OCI-LY1 (cell line): ENCODE measurements at regions not wholly inside any gene's neighbourhood (a gene's known extent, or its start where the extent isn't known, plus 50 kb on each side); places are given as distances from the start of the nearest gene placed in this dataset.

Source experiments
- H2AFZ ChIP-seq: fragments of 200-600 bp; sonication (generic), shearing (Covaris generic); 2 replicates; pipeline ENCODE4 v1.6.0; 2014; ENCODE audit warnings: antibody characterized with exemption, mild to moderate bottlenecking, low read length
- H3F3A ChIP-seq: fragments of 200-600 bp; sonication (generic), shearing (Covaris generic); 2 replicates; pipeline ENCODE4 v1.6.0; 2014; ENCODE audit warnings: mild to moderate bottlenecking, antibody characterized with exemption, low read length, moderate library complexity; ENCODE audit not compliant: insufficient read depth
- H3K27ac ChIP-seq: fragments of 200-600 bp; sonication (generic); 2 replicates; pipeline ENCODE4 v1.5.1; 2014; ENCODE audit warnings: low read length, mixed run types, mild to moderate bottlenecking, low read depth; ENCODE audit not compliant: poor library complexity, severe bottlenecking
- H3K27me3 ChIP-seq: fragments of 200-600 bp; sonication (generic); 2 replicates; pipeline ENCODE4 v1.6.0; 2014; ENCODE audit warnings: antibody characterized with exemption, mild to moderate bottlenecking, low read length, moderate library complexity; ENCODE audit not compliant: insufficient read depth
- H3K36me3 ChIP-seq: fragments of 200-600 bp; sonication (generic); 2 replicates; pipeline ENCODE4 v1.6.1; 2014; ENCODE audit warnings: mild to moderate bottlenecking, antibody characterized with exemption, low read length, moderate library complexity, mixed read lengths; ENCODE audit not compliant: insufficient read depth
- H3K4me1 ChIP-seq: fragments of 200-600 bp; sonication (generic); 2 replicates; pipeline ENCODE4 v1.5.1; 2014; ENCODE audit warnings: mild to moderate bottlenecking, low read length, moderate library complexity; ENCODE audit not compliant: insufficient read depth, severe bottlenecking
- H3K4me2 ChIP-seq: fragments of 200-600 bp; sonication (generic), shearing (Covaris generic); 2 replicates; pipeline ENCODE4 v1.6.1; 2014; ENCODE audit warnings: low read length
- H3K4me3 ChIP-seq: fragments of 200-600 bp; sonication (generic); 2 replicates; pipeline ENCODE4 v1.5.1; 2014; ENCODE audit warnings: low read length, low read depth, mild to moderate bottlenecking, mixed read lengths; ENCODE audit not compliant: poor library complexity, severe bottlenecking
- H3K79me2 ChIP-seq: fragments of 200-600 bp; shearing (Covaris generic); 2 replicates; pipeline ENCODE4 v1.6.1; 2016; ENCODE audit warnings: mixed run types, low read length, mixed read lengths; ENCODE audit not compliant: insufficient read depth
- H3K9ac ChIP-seq: fragments of 200-600 bp; sonication (generic), shearing (Covaris generic); 2 replicates; pipeline ENCODE4 v1.6.1; 2014; ENCODE audit warnings: mild to moderate bottlenecking, low read length, mixed read lengths
- H3K9me2 ChIP-seq: fragments of 200-600 bp; sonication (generic), shearing (Covaris generic); 2 replicates; pipeline ENCODE4 v1.6.1; 2014; ENCODE audit warnings: low read depth, mild to moderate bottlenecking, low read length, mixed read lengths
- H3K9me3 ChIP-seq: fragments of 200-600 bp; shearing (Covaris generic); 2 replicates; pipeline ENCODE4 v1.6.1; 2014; ENCODE audit warnings: low read length, mixed read lengths
- H4K20me1 ChIP-seq: fragments of 200-600 bp; sonication (generic), shearing (Covaris generic); 2 replicates; pipeline ENCODE4 v1.6.0; 2016; ENCODE audit warnings: mild to moderate bottlenecking, low read length; ENCODE audit not compliant: insufficient read depth
- EZH2 ChIP-seq: fragments of 200-600 bp; sonication (generic), shearing (Covaris generic); IDR thresholded peaks from 2 replicates; pipeline ENCODE4 v1.8.0; 2017; ENCODE audit warnings: borderline replicate concordance, mixed run types, mild to moderate bottlenecking, antibody characterized with exemption, low read length, moderate library complexity, mixed read lengths
- TF ChIP-seq, protein P1 (sequence below): fragments of 200-600 bp; sonication (generic), shearing (Covaris generic); IDR thresholded peaks from 2 replicates; pipeline ENCODE4 v1.5.1; 2017; ENCODE audit warnings: mild to moderate bottlenecking, antibody characterized with exemption, low read length, moderate library complexity, mixed read lengths

DNA sequence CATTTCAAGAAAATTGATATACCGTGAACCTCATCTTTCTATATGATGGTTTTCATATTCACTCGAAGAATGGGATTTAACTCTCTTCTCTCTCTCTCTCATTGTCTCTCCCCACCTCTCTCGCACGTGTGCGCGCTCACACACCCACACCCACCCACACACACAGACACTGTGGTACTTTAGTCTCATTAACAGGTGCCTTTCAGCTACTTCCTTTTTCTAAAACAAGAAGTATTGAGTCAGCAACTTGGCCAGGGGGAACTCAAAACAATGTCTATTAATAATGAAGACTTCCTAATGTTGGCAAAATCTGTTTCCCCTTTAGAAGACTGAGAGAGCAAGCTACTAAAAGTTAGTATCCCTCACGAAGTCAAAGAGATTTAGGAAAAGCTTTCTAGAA, 150.7 kb downstream of the TMCO5A start:
- Histone ChIP-seq H3K79me2 (no peaks in the 10 kb centered on the region), H2AFZ (no peak overlapping the region), H3K9ac (no peak overlapping the region), H3K27ac (no peak overlapping the region), H3F3A (no peaks in the 10 kb centered on the region), H3K4me3 (no peak overlapping the region), H3K9me3 (no peaks in the 10 kb centered on the region), H3K4me2 (peak overlapping the region; percentile 14; the same call in 1 of the 2 replicates), H3K36me3 (no peaks in the 10 kb centered on the region), H4K20me1 (no peaks in the 10 kb centered on the region), H3K4me1 (peaks cover 28% of the 10 kb centered on the region), H3K9me2 (no peaks in the 10 kb centered on the region), H3K27me3 (no peaks in the 10 kb centered on the region)
- TF ChIP-seq, protein P1, sequence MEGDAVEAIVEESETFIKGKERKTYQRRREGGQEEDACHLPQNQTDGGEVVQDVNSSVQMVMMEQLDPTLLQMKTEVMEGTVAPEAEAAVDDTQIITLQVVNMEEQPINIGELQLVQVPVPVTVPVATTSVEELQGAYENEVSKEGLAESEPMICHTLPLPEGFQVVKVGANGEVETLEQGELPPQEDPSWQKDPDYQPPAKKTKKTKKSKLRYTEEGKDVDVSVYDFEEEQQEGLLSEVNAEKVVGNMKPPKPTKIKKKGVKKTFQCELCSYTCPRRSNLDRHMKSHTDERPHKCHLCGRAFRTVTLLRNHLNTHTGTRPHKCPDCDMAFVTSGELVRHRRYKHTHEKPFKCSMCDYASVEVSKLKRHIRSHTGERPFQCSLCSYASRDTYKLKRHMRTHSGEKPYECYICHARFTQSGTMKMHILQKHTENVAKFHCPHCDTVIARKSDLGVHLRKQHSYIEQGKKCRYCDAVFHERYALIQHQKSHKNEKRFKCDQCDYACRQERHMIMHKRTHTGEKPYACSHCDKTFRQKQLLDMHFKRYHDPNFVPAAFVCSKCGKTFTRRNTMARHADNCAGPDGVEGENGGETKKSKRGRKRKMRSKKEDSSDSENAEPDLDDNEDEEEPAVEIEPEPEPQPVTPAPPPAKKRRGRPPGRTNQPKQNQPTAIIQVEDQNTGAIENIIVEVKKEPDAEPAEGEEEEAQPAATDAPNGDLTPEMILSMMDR, result no peak
- no peak for TF ChIP-seq EZH2

DNA sequence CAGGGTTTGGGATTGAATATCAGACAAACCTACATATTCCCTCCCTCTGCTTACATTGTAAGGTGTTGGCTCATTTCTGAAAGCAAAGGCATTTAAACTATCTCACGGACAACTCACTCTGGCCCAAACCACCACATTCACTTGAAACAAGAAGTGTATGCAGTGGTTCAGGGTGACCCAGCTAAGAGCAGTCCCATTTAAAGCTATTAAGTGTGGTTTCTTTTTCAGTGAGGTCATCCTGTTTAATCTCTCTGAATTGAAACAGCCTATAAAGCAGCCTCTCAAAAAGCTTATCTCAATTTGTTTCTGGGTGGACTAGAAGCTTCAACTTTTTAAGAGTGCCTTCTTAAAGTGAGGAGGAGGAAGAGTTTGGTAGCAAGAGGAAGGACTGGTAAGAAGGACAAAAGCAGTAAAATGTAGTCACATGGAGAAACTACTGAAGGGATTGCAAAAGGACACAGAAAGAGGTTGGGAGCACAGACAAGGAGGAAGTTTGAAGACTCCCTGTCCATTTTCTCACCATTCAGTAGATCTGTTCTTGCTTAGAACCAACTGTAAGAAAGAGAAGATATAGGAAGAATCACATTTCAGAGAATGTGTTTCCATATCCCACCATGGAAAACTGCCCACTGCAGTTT, 151.6 kb downstream of the TMCO5A start:
- no peak overlapping the region for H3K4me3 ChIP-seq
- no peak overlapping the region for H3K9ac ChIP-seq
- H3F3A ChIP-seq, result no peaks in the 10 kb centered on the region
- TF ChIP-seq, protein P1, result no peak
- no peak for TF ChIP-seq EZH2
- no peak overlapping the region for H3K27ac ChIP-seq
- H4K20me1 ChIP-seq, result no peaks in the 10 kb centered on the region
- H3K4me2 ChIP-seq, result no peak overlapping the region
- H3K36me3 ChIP-seq, result no peaks in the 10 kb centered on the region
- no peaks in the 10 kb centered on the region for H3K79me2 ChIP-seq
- H3K27me3 ChIP-seq, result no peaks in the 10 kb centered on the region
- no peaks in the 10 kb centered on the region for H3K9me3 ChIP-seq
- H3K9me2 ChIP-seq, result no peaks in the 10 kb centered on the region
- H3K4me1 ChIP-seq, result peaks cover 22% of the 10 kb centered on the region
- no peak overlapping the region for H2AFZ ChIP-seq

DNA sequence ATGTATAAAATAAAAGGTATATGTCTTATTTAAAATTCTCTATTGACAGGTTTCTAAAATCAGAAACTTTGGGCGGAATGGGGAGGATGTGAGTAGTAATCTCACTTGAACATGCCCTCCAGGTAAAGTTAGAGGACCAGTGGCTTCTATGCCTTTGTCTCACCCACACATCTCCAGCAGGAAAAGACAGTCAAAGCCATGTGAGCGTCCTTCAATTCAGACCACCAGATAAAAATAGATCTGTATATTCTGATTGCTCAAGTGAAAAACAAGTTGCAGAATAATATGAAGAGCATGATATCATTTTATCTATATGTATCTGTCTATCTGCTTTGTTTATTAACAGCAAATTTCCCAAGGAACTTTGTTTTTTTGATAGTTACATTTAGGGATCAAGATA, 152.2 kb downstream of the TMCO5A start:
- TF ChIP-seq, protein P1, result no peak
- no peak for TF ChIP-seq EZH2
- H3K4me3 ChIP-seq, result no peak overlapping the region
- no peak overlapping the region for H3K4me2 ChIP-seq
- H3K36me3 ChIP-seq, result no peaks in the 10 kb centered on the region
- no peaks in the 10 kb centered on the region for H3K9me3 ChIP-seq
- H3K4me1 ChIP-seq, result peaks cover 22% of the 10 kb centered on the region
- no peaks in the 10 kb centered on the region for H3K79me2 ChIP-seq
- H3F3A ChIP-seq, result no peaks in the 10 kb centered on the region
- H3K27ac ChIP-seq, result no peak overlapping the region
- no peak overlapping the region for H2AFZ ChIP-seq
- H4K20me1 ChIP-seq, result no peaks in the 10 kb centered on the region
- no peaks in the 10 kb centered on the region for H3K9me2 ChIP-seq
- no peaks in the 10 kb centered on the region for H3K27me3 ChIP-seq
- H3K9ac ChIP-seq, result no peak overlapping the region
